Endometrium (tissue), 2 donors: ENCODE measurements at regions not wholly inside any gene's neighbourhood (a gene's known extent, or its start where the extent isn't known, plus 50 kb on each side); places are given as distances from the start of the nearest gene placed in this dataset.

Experiments
- FAIRE-seq: peaks from 2 replicates; lab custom pipeline; 2012; peaks lifted over from hg19 to GRCh38; lab: Jason Lieb, UNC
- donor health status: control.
- donor health status: control.

DNA sequence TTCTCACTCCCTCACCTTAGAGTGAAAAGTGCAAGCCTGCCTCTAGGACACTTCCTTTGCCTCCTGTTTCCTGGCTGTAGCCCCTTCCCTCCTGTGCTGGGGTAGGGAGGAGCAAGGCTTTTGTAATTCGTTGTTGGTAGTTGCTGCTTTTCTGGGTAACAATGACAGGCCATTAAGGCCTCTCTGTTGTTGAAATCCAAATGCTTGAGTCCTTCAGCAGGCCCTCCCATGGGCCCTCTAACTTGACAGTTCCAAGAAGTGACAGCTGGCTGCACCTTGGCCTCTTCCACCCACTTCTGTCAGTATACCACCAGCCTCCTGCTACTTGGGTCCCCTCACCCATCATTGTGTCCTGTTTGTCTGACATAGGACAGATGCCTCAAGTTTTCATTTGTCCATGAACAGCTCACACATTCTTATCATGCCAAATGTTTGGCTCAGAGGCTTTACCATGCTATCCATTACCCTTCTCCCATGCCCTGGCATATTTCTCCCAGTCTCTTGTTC, 103.7 kb upstream of the PDE3A start:
- no peak for FAIRE-seq

DNA sequence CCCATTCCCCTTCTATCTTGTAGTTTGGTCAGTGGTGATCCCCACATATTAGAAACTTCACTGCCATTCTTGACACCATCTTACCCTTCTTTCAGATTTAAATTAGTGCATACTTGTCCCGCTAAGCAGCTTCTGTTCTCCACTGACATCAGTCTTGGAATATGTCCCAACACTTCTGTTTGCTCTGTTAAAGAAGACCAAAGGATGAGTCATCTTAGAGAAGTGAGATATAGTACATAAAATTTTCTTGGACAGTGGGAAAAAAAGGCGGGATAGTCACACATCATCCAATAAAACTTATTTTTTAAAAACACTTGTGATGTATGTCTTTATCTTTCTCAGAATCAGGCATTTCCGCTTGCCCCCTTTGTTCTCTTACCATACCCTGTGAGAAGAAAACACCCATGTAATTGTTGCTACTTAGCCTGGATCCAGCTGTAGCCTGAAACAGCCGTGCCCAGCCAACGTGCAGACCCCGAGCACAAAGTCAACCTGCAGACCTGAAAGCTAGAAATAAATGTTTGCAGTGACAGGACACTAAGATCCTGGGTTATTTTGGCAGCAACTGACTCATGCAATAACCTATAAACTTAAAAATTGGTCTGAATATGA, 100.1 kb upstream of the PDE3A start:
- no peak for FAIRE-seq

DNA sequence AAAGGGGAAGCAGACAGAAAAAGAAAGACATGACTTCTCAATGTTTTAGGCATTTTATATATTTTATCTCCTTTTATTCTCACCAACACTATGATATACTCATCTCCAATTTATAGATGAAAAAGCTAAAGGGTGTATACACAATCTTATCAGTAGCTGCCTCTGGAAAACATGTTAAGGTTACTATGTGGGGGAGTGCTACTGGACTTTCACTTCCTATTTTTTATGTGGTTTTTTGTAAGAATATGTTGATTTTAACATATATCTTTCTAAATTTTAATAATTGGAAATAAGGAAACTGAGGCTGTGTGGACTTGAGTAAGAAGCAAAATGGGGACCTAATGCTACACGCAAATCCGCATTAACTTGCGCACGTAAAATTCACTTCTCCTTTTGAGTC, 99.6 kb upstream of the PDE3A start:
- FAIRE-seq = no peak

DNA sequence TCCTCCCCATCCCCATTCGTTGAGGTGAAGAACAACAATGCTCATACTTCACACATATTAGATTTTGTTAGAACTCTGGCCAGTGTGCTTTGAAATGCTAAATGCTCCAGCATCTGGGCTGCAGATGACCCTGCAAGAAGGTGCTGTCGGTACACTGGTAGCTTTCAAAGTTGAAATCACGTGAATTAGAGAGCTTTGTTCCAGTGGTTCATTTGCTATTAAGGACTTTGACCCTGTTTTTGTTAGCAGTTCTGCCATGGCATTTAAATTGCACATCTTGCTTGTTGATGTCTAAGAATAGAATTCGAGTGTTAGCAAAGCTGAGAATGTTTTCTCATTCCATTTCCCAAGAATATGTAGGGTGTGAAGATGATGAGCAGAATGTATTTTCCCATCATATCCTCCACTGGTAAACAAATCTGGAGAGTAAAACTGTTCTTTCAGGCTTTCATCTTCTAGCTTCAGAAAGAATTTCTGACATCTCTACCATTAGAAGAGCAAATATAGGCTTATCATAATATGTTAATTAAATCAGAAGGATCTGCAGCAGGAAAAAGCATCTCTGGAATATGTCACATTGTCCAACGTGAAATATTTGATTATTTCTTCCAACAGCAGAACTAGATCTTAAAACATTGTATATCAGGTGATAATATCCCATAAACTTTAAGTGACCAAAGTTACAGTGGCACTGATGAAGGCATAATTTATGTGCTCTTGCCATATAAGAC, 98.8 kb upstream of the PDE3A start:
- FAIRE-seq = peak; percentile 31

DNA sequence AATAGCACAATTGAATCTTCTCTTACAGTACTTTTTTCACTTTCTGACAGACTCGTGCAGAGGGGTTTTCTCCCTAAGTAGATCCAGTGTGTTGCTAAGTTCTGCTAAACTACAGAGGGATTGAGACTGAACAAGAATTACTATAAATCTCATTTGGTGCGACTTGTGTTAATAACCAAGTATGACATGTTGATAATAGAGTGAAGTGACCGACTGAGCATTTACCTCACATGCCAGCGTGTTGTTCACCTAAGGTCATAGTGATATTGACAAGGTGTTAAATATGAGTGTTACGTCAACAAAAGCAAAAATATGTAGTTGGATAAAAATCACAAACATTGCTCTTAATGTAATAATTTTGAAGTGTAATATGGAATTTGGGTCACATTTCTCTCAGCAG, 97.8 kb upstream of the PDE3A start:
- no peak for FAIRE-seq

- no peak for FAIRE-seq
Measured at GRCh38 chr12:20272161-20272560, 96.2 kb upstream of the PDE3A start.

- FAIRE-seq = no peak
Measured at GRCh38 chr12:20272801-20273200, 95.5 kb upstream of the PDE3A start.

GRCh38 chr12:20274008-20274407, 94.3 kb upstream of the PDE3A start:
- no peak for FAIRE-seq

GRCh38 chr12:20278276-20278675, 90.1 kb upstream of the PDE3A start:
- FAIRE-seq = no peak

GRCh38 chr12:20280515-20280914, 87.8 kb upstream of the PDE3A start:
- FAIRE-seq = no peak

- FAIRE-seq = no peak
Measured at GRCh38 chr12:20282401-20282800, 85.9 kb upstream of the PDE3A start.

DNA sequence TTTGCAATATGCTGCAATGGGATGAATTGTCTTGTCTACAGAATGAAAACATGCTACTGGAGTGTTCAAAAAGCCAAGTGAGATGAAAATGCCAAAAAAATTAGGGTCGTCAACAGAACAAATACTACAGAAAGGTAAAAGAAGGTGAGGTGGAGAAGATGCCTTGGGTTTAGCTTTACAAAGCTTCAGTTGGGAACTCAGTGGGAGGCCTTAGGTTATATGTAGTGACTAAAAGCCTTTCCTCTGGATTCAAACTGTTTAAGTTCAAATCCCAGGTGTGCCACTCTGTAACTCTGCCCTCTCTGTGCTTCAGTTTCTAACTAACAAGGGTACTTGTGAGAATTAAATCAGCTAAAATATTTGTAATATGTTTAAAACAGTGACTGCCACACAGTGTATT, 84.9 kb upstream of the PDE3A start:
- FAIRE-seq = no peak

- FAIRE-seq = no peak
Measured at GRCh38 chr12:20289520-20289919, 78.8 kb upstream of the PDE3A start.

DNA sequence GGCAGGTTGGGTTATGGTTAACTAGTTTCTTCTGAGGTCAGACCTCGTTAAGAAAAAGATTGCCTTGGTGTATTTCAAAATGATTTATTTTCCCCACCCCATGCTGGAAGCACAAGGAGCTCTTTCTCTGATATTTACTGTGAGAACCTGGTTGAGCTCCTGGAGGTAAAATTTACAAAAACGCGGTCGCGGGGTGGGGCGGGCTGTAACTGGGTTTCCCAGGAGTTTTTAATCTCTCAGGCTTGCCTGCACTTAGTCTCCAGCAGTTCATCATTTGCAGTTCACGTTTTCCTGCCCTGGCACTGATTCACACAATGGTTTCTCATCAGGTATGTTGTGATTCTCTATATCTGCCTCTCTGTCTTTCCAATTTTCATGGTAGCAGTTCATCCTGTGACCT, 67.9 kb upstream of the PDE3A start:
- FAIRE-seq = no peak

GRCh38 chr12:20305470-20305869, 62.9 kb upstream of the PDE3A start:
- no peak for FAIRE-seq

DNA sequence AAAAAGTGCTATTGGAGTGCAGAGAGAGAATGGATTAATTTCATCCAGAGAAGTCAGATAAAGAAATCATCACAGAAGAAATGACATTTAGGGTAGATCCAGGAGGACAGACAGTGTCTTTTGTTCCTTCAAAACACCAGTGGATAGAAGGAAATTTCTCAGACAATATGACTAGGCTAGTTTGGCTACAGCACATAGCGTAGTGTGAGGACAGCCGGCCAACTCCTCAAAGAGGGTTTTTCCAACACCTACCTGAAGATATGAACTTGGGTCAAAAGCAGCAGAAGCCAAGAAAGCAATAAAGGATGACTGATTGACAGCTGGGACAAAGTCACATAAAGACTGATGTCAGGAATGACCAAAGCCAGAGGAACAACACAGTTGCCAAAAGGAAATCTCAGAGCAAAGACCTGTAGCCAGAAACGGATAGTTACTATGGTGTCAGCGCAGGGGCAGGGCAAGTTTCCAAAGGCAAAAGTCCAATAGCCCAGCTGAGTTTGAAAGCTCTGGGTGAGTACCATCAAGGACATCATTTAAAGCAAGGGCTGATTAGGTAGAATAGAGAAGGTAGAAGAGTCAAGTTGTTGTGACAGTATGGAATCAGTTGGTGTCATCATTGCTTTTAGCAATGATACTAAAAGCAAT, 58.7 kb upstream of the PDE3A start:
- no peak for FAIRE-seq

DNA sequence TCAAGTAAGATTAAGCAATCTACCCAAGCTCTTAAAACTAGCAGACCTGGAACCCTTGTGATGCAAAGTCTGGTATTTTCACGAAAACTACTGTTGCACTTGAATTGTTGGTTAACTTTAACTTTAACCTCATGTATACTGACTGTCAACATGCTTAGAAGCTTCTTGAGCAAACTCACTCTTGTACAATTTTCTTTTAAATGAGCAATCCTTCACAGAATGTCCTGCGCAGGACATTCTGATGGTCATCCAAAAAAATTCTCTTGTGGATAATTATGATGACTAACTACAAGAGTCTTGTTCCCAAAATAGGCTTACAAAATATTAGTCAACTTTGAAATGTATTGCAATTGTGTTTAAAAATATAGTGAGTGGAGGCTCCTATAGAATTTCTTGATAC, 54.0 kb upstream of the PDE3A start:
- no peak for FAIRE-seq

DNA sequence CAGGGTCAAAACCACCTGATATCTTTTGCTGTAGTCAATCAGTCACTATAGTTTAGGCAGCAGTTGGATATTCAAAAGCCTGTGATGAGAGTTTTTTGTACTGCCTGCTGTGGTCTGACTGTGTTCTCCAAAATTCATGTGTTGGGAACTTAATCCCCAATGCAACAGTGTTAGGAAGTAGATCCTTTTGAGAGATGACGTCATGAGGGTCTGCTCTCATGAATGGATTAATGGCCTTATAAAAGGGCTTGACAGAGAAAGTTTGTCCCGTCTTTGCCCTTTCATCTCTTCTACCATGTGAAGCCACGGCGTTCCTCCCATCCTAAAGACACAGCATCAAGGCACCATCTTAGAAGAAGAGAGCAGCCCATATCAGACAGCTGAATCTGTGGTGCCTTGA, 50.8 kb upstream of the PDE3A start:
- FAIRE-seq = no peak
